Keratinocyte (primary cell): ENCODE measurements at regions not wholly inside any gene's neighbourhood (a gene's known extent, or its start where the extent isn't known, plus 50 kb on each side); places are given as distances from the start of the nearest gene placed in this dataset.

Experiments
- DNase-seq: peaks from one replicate; pipeline ENCODE4 v3.0.0-alpha.2; 2011; ENCODE audit warnings: low read depth, missing footprints, low spot score
- FAIRE-seq: peaks from 2 replicates; lab custom pipeline; 2011; peaks lifted over from hg19 to GRCh38; lab: Jason Lieb, UNC
- H2AFZ ChIP-seq: 2 replicates; pipeline ENCODE4 v1.6.0; 2012; ENCODE audit warnings: low read length, control low read depth, inconsistent platforms; ENCODE audit not compliant: control insufficient read depth
- H3K27ac ChIP-seq: 2 replicates; pipeline ENCODE4 v1.5.1; 2011; ENCODE audit warnings: low read length; ENCODE audit not compliant: control insufficient read depth, insufficient read depth
- H3K27me3 ChIP-seq: 3 replicates; pipeline ENCODE4 v1.6.0; 2011; ENCODE audit warnings: low read length; ENCODE audit not compliant: control insufficient read depth, insufficient read depth; ENCODE audit errors: extremely low read depth
- H3K36me3 ChIP-seq, 2 experiments: 2 replicates in 1 of 2; 3 replicates in 1 of 2; pipeline ENCODE4 v1.5.1; 2011; ENCODE audit warnings: low read length in 2 of 2, mild to moderate bottlenecking in 1 of 2; ENCODE audit not compliant: control insufficient read depth in 2 of 2, insufficient read depth in 2 of 2; ENCODE audit errors: extremely low read depth in 1 of 2
- H3K4me1 ChIP-seq: 3 replicates; pipeline ENCODE4 v1.5.1; 2011; ENCODE audit warnings: low read length; ENCODE audit not compliant: control insufficient read depth, insufficient read depth; ENCODE audit errors: extremely low read depth
- H3K4me2 ChIP-seq: 3 replicates; pipeline ENCODE4 v1.6.0; 2011; ENCODE audit warnings: low read depth, low read length; ENCODE audit not compliant: control insufficient read depth, insufficient read depth; ENCODE audit errors: extremely low read depth
- H3K4me3 ChIP-seq, 3 experiments: fragments of 200-600 bp in 1 of 3; sonication (generic) in 1 of 3; 2 replicates in 2 of 3; 3 replicates in 1 of 3; pipeline ENCODE4 v1.5.1; 2011 to 2016; ENCODE audit warnings: low read length in 3 of 3, mild to moderate bottlenecking in 3 of 3, control low read depth in 2 of 3, inconsistent platforms in 1 of 3, low read depth in 1 of 3, mixed read lengths in 1 of 3, mixed run types in 1 of 3, moderate library complexity in 1 of 3; ENCODE audit not compliant: control insufficient read depth in 2 of 3, insufficient read depth in 2 of 3; ENCODE audit errors: extremely low read depth in 1 of 3
- H3K79me2 ChIP-seq: 2 replicates; pipeline ENCODE4 v1.6.0; 2012; ENCODE audit warnings: low read length; ENCODE audit not compliant: control insufficient read depth, insufficient read depth
- H3K9ac ChIP-seq: 3 replicates; pipeline ENCODE4 v1.6.0; 2011; ENCODE audit warnings: low read length; ENCODE audit not compliant: control insufficient read depth, insufficient read depth; ENCODE audit errors: extremely low read depth
- H3K9me1 ChIP-seq: 3 replicates; pipeline ENCODE4 v1.6.0; 2011; ENCODE audit warnings: low read length; ENCODE audit not compliant: control insufficient read depth, insufficient read depth; ENCODE audit errors: extremely low read depth
- H3K9me3 ChIP-seq: 2 replicates; pipeline ENCODE4 v1.5.1; 2012; ENCODE audit warnings: low read depth, low read length; ENCODE audit not compliant: control insufficient read depth
- H4K20me1 ChIP-seq: 3 replicates; pipeline ENCODE4 v1.6.0; 2011; ENCODE audit warnings: low read length; ENCODE audit not compliant: control insufficient read depth, insufficient read depth; ENCODE audit errors: extremely low read depth
- EZH2 ChIP-seq: IDR thresholded peaks from one replicate; pipeline ENCODE4 v1.6.1; 2012; ENCODE audit warnings: inconsistent platforms, mild to moderate bottlenecking, low read length, moderate library complexity
- dilution Hi-C: fragments of 300-500 bp; cut with MboI; formaldehyde crosslinking; loops from one replicate; pipeline ENCODE4 v1.7.0; 2020; ENCODE audit warnings: low sequenced_read_pairs; ENCODE audit not compliant: extremely low pct_ligation_motif_present
- TF ChIP-seq, protein P1 (sequence below), 3 experiments: IDR thresholded peaks in 1 of 3; conservative IDR thresholded peaks in 1 of 3; optimal IDR thresholded peaks in 1 of 3; 2 replicates in 2 of 3; 3 replicates in 1 of 3; pipeline versions ENCODE3 to v1.5.1; 2011; ENCODE audit warnings: low read length in 3 of 3, mild to moderate bottlenecking in 3 of 3, moderate library complexity in 2 of 3, control low read depth in 1 of 3, inconsistent platforms in 1 of 3; ENCODE audit not compliant: insufficient read depth in 2 of 3; ENCODE audit errors: extremely low read depth in 1 of 3

- H3K9me1 ChIP-seq = no peaks in the 10 kb centered on the region
- no peaks in the 10 kb centered on the region for H4K20me1 ChIP-seq
- H3K4me1 ChIP-seq = peaks cover 4% of the 10 kb centered on the region
- no peaks in the 10 kb centered on the region for H3K27me3 ChIP-seq
- no peaks in the 10 kb centered on the region for H3K36me3 ChIP-seq
- dilution Hi-C loops = no loop called here
- no peak overlapping the region for H3K4me3 ChIP-seq
- TF ChIP-seq, protein P1, sequence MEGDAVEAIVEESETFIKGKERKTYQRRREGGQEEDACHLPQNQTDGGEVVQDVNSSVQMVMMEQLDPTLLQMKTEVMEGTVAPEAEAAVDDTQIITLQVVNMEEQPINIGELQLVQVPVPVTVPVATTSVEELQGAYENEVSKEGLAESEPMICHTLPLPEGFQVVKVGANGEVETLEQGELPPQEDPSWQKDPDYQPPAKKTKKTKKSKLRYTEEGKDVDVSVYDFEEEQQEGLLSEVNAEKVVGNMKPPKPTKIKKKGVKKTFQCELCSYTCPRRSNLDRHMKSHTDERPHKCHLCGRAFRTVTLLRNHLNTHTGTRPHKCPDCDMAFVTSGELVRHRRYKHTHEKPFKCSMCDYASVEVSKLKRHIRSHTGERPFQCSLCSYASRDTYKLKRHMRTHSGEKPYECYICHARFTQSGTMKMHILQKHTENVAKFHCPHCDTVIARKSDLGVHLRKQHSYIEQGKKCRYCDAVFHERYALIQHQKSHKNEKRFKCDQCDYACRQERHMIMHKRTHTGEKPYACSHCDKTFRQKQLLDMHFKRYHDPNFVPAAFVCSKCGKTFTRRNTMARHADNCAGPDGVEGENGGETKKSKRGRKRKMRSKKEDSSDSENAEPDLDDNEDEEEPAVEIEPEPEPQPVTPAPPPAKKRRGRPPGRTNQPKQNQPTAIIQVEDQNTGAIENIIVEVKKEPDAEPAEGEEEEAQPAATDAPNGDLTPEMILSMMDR (optimal IDR thresholded peaks at IDR 0.05 in 1 of 3, IDR thresholded peaks at IDR 0.05 in 1 of 3, conservative IDR thresholded peaks at IDR 0.05 in 1 of 3; ENCODE audit: extremely low read depth in 1 of 3, insufficient read depth in 2 of 3, low read length in 3 of 3) = no peak
- TF ChIP-seq EZH2 = no peak
- no peak overlapping the region for H2AFZ ChIP-seq
- H3K79me2 ChIP-seq = no peaks in the 10 kb centered on the region
- H3K9ac ChIP-seq = no peak overlapping the region
- FAIRE-seq = no peak
- no peak overlapping the region for H3K4me2 ChIP-seq
- H3K9me3 ChIP-seq = no peaks in the 10 kb centered on the region
- H3K27ac ChIP-seq = no peak overlapping the region
- DNase-seq = no peak
These were observed 248.9 kb downstream of the PIK3R1 start for GRCh38 chr5:68464424-68464823.

- Histone ChIP-seq H3K4me1 (peaks cover 4% of the 10 kb centered on the region), H2AFZ (no peak overlapping the region), H3K9me1 (no peaks in the 10 kb centered on the region), H3K4me2 (no peak overlapping the region), H3K79me2 (no peaks in the 10 kb centered on the region), H3K9me3 (no peaks in the 10 kb centered on the region), H3K27ac (no peak overlapping the region), H3K27me3 (no peaks in the 10 kb centered on the region), H3K36me3 (no peaks in the 10 kb centered on the region), H3K4me3 (no peak overlapping the region), H4K20me1 (no peaks in the 10 kb centered on the region), H3K9ac (no peak overlapping the region)
- DNase-seq = no peak
- dilution Hi-C loops = no loop called here
- TF ChIP-seq, protein P1 (optimal IDR thresholded peaks at IDR 0.05 in 1 of 3, IDR thresholded peaks at IDR 0.05 in 1 of 3, conservative IDR thresholded peaks at IDR 0.05 in 1 of 3; ENCODE audit: extremely low read depth in 1 of 3, insufficient read depth in 2 of 3, low read length in 3 of 3) = no peak
- no peak for FAIRE-seq
These were observed 249.6 kb downstream of the PIK3R1 start for GRCh38 chr5:68465133-68465532.
